Mesenteric fat pad (tissue), 1 donor: ENCODE measurements at regions not wholly inside any gene's neighbourhood (a gene's known extent, or its start where the extent isn't known, plus 50 kb on each side); places are given as distances from the start of the nearest gene placed in this dataset.

Source experiments
- DNase-seq: peaks from one replicate; pipeline ENCODE4 v3.0.0-alpha.2; 2020; ENCODE audit warnings: low spot score
- donor health status: DM: yes; HTN: yes; CAD: no.

- DNase-seq = no peak
Observed at GRCh38 chr18:76686737-76687231, 135.6 kb upstream of the ZNF236 start.

- DNase-seq = no peak
Observed at GRCh38 chr18:76685860-76686259, 136.5 kb upstream of the ZNF236 start.

- no peak for DNase-seq
Observed at GRCh38 chr18:76685402-76685801, 137.0 kb upstream of the ZNF236 start.

GRCh38 chr18:76684265-76684664, 138.1 kb upstream of the ZNF236 start:
- peak; percentile 55 for DNase-seq

- no peak for DNase-seq
Observed at GRCh38 chr18:76679945-76680344, 142.4 kb upstream of the ZNF236 start.

- DNase-seq = no peak
Observed at GRCh38 chr18:76679259-76679658, 143.1 kb upstream of the ZNF236 start.

GRCh38 chr18:76678248-76678647, 144.1 kb upstream of the ZNF236 start:
- DNase-seq = no peak

GRCh38 chr18:76674596-76674995, 147.8 kb upstream of the ZNF236 start:
- DNase-seq = no peak

GRCh38 chr18:76673281-76674185, 148.8 kb upstream of the ZNF236 start:
- DNase-seq = no peak

- no peak for DNase-seq
Observed at GRCh38 chr18:76672627-76673026, 149.7 kb upstream of the ZNF236 start.

GRCh38 chr18:76670564-76671288, 151.6 kb upstream of the ZNF236 start:
- DNase-seq = no peak

- no peak for DNase-seq
Observed at GRCh38 chr18:76668546-76668945, 153.8 kb upstream of the ZNF236 start.

- DNase-seq = no peak
Observed at GRCh38 chr18:76668119-76668518, 154.2 kb upstream of the ZNF236 start.

- DNase-seq = no peak
Observed at GRCh38 chr18:76667603-76668002, 154.8 kb upstream of the ZNF236 start.

GRCh38 chr18:76662626-76663025, 159.7 kb upstream of the ZNF236 start:
- no peak for DNase-seq

GRCh38 chr18:76660571-76661192, 161.7 kb upstream of the ZNF236 start:
- no peak for DNase-seq

- DNase-seq = no peak
Observed at GRCh38 chr18:76658627-76659026, 163.6 kb upstream of the ZNF516 start.

- DNase-seq = no peak
Observed at GRCh38 chr18:76657911-76658470, 162.9 kb upstream of the ZNF516 start.

- no peak for DNase-seq
Observed at GRCh38 chr18:76656925-76657827, 162.1 kb upstream of the ZNF516 start.

- DNase-seq = no peak
Observed at GRCh38 chr18:76654577-76654976, 159.5 kb upstream of the ZNF516 start.
